ENCODE measurements at regions not wholly inside any gene's neighbourhood (a gene's known extent, or its start where the extent isn't known, plus 50 kb on each side); places are given as distances from the start of the nearest gene placed in this dataset.

DNA sequence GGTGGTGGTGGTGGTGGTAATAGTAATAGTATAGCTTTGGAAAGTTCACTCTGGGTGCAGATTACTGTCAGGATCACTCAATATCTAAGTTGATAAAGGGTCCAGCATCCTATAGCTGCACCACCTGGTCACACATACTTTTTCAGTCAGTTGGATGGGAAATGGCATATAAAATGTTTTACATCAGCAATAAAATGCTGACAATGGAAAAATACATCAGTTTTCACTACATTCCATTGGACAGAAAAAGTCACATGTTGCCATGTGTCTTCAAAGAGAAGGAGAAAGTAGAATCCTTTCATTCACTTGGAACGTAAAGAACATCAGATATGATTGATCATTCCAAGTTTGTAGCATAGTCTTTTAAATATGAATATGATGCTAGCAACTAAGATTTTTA, 481.4 kb downstream of the SLITRK6 start:
- TF ChIP-seq CTCF (conservative IDR thresholded peaks at IDR 0.05; ENCODE audit: low read depth, low read length) = no peak
- TF ChIP-seq EZH2 (IDR thresholded peaks at IDR 0.05; ENCODE audit: low read length, unreplicated experiment) = no peak
- no peak for TF ChIP-seq EZH2phosphoT487 (IDR thresholded peaks at IDR 0.05; ENCODE audit: borderline replicate concordance, low read length)
- H3K9me3 ChIP-seq (ENCODE audit: low read length) = no peaks in the 10 kb centered on the region
- H3K4me1 ChIP-seq (ENCODE audit: insufficient read depth, low read length) = peaks cover 18% of the 10 kb centered on the region
- no peaks in the 10 kb centered on the region for H3K79me2 ChIP-seq (ENCODE audit: low read length)
- no peaks in the 10 kb centered on the region for H3K36me3 ChIP-seq (ENCODE audit: low read depth, low read length)
- no peak overlapping the region for H3K9ac ChIP-seq (ENCODE audit: low read length)
- no peaks in the 10 kb centered on the region for H3K9me2 ChIP-seq (replicated peaks; ENCODE audit: low read length)
- no peaks in the 10 kb centered on the region for H4K20me1 ChIP-seq (ENCODE audit: low read length)
- DNase-seq (no peak), ATAC-seq (no peak)
- H3K27me3 ChIP-seq (ENCODE audit: low read length) = no peaks in the 10 kb centered on the region
- H3K4me2 ChIP-seq (ENCODE audit: low read length) = no peak overlapping the region
- intact Hi-C loops (cut with micrococcal nuclease) = no loop called here
- CTCF ChIA-PET = no interaction called here
- POLR2A ChIA-PET (ENCODE audit: unreplicated experiment) = no interaction called here
- no TSS peak for BruUV-seq (replicated peaks)
- H2AFZ ChIP-seq (ENCODE audit: low read length) = no peak overlapping the region
- no peak overlapping the region for H3K27ac ChIP-seq (ENCODE audit: low read length)
- H3F3A ChIP-seq (ENCODE audit: low read length, unreplicated experiment) = no peaks in the 10 kb centered on the region
- no peak overlapping the region for H3K4me3 ChIP-seq (ENCODE audit: low read length)

DNA sequence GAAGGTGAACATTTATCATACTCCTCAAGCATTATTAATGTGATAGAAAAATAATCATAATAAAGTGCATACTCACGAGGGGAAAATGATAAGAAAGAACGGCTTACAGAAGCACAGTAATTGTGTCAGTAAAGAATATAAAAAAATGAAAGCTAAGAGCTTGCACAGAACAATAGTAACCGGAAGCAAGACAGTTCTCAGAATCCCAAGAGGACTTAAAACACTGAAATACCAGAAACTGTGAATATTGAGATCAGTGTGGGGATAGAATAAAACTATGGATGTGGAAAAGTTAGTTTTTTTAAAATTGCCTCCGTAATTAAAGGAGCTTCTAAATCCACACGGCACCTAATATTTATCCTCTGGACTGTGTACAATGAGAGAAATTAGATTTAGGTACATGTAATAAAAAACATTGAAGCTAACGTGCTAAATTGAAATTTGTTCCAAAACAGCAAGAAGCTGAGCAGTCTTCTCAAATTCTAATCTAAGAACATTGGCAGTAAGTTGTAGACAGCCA, 482.7 kb downstream of the SLITRK6 start:
- DNase-seq = no peak
- Histone ChIP-seq H3K4me3 (ENCODE audit: low read length) (no peak overlapping the region), H3K9ac (ENCODE audit: low read length) (no peak overlapping the region), H3K9me3 (ENCODE audit: low read length) (no peaks in the 10 kb centered on the region), H4K20me1 (ENCODE audit: low read length) (no peaks in the 10 kb centered on the region), H3K27ac (ENCODE audit: low read length) (no peak overlapping the region), H2AFZ (ENCODE audit: low read length) (no peak overlapping the region), H3K4me2 (ENCODE audit: low read length) (no peak overlapping the region), H3K27me3 (ENCODE audit: low read length) (no peaks in the 10 kb centered on the region), H3K79me2 (ENCODE audit: low read length) (no peaks in the 10 kb centered on the region), H3K9me2 (replicated peaks; ENCODE audit: low read length) (no peaks in the 10 kb centered on the region), H3K36me3 (ENCODE audit: low read depth, low read length) (no peaks in the 10 kb centered on the region), H3F3A (ENCODE audit: low read length, unreplicated experiment) (no peaks in the 10 kb centered on the region), H3K4me1 (ENCODE audit: insufficient read depth, low read length) (peaks cover 18% of the 10 kb centered on the region)
- ChIA-PET CTCF (no interaction called here), POLR2A (ENCODE audit: unreplicated experiment) (no interaction called here)
- no TSS peak for BruUV-seq (replicated peaks)
- ATAC-seq = no peak
- TF ChIP-seq CTCF (conservative IDR thresholded peaks at IDR 0.05; ENCODE audit: low read depth, low read length) (no peak), EZH2 (IDR thresholded peaks at IDR 0.05; ENCODE audit: low read length, unreplicated experiment) (no peak), EZH2phosphoT487 (IDR thresholded peaks at IDR 0.05; ENCODE audit: borderline replicate concordance, low read length) (no peak)
- intact Hi-C loops (cut with micrococcal nuclease) = no loop called here

- Histone ChIP-seq H3K4me2 (ENCODE audit: low read length) (no peak overlapping the region), H4K20me1 (ENCODE audit: low read length) (no peaks in the 10 kb centered on the region), H3K4me3 (ENCODE audit: low read length) (no peak overlapping the region), H3K27me3 (ENCODE audit: low read length) (no peaks in the 10 kb centered on the region), H3K27ac (ENCODE audit: low read length) (no peak overlapping the region), H3K36me3 (ENCODE audit: low read depth, low read length) (no peaks in the 10 kb centered on the region), H2AFZ (ENCODE audit: low read length) (no peak overlapping the region), H3F3A (ENCODE audit: low read length, unreplicated experiment) (no peaks in the 10 kb centered on the region), H3K9ac (ENCODE audit: low read length) (no peak overlapping the region), H3K4me1 (ENCODE audit: insufficient read depth, low read length) (peaks cover 18% of the 10 kb centered on the region), H3K9me2 (replicated peaks; ENCODE audit: low read length) (no peaks in the 10 kb centered on the region), H3K9me3 (ENCODE audit: low read length) (no peaks in the 10 kb centered on the region), H3K79me2 (ENCODE audit: low read length) (no peaks in the 10 kb centered on the region)
- intact Hi-C loops (cut with micrococcal nuclease) = no loop called here
- no peak for TF ChIP-seq CTCF (conservative IDR thresholded peaks at IDR 0.05; ENCODE audit: low read depth, low read length)
- no peak for TF ChIP-seq EZH2 (IDR thresholded peaks at IDR 0.05; ENCODE audit: low read length, unreplicated experiment)
- no peak for TF ChIP-seq EZH2phosphoT487 (IDR thresholded peaks at IDR 0.05; ENCODE audit: borderline replicate concordance, low read length)
- no TSS peak for BruUV-seq (replicated peaks)
- no peak for DNase-seq
- ChIA-PET CTCF (no interaction called here), POLR2A (ENCODE audit: unreplicated experiment) (no interaction called here)
- ATAC-seq = no peak
Observed at GRCh38 chr13:85314686-85315085, 484.5 kb downstream of the SLITRK6 start.
